ENCODE measurements at regions not wholly inside any gene's neighbourhood (a gene's known extent, or its start where the extent isn't known, plus 50 kb on each side); places are given as distances from the start of the nearest gene placed in this dataset.

DNA sequence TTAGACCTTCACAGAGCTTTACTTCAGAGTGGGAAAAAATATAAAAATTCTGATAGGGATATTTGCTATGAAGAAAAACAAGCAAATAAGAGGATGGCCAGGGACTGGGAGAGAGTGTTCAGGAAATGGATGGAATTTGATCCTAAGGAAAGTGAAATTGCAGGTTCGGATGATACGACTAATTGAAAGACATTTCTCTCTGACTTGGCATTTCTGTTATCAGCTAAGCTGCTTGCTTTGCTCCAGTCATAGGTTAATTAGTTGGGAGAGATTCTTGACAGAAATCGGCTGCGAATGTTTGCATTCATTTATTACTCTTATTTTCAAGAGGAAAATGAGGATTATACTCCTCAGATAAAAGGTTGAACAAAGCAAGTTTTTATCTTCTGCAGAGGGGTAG is 808.7 kb upstream of the NECTIN3 start (continued):
- TF ChIP-seq ZNF696 (CRISPR knock-in tag; conservative IDR thresholded peaks at IDR 0.05) (no peak), TCF7 (IDR thresholded peaks at IDR 0.05; ENCODE audit: borderline replicate concordance) (no peak)

- no peaks in the 10 kb centered on the region for H3K79me2 ChIP-seq (ENCODE audit: control insufficient read depth, insufficient read depth, low read length)
- in situ Hi-C loops (cut with MboI): no loop called here
- no peaks in the 10 kb centered on the region for H3K9me3 ChIP-seq (replicated peaks; ENCODE audit: control insufficient read depth, insufficient read depth, low read depth, low read length)
- ATAC-seq (no peak), DNase-seq (ENCODE audit: extremely low read depth in 1 of 4, low spot score in 3 of 4) (no peak), FAIRE-seq (no peak)
- H3K4me3 ChIP-seq: no peak overlapping the region
- no peaks in the 10 kb centered on the region for H3K4me1 ChIP-seq (replicated peaks in 1 of 2; ENCODE audit: control insufficient read depth in 2 of 2, insufficient read depth in 2 of 2, low read length in 2 of 2)
- CTCF ChIA-PET (ENCODE audit: low intra/inter-chr PET ratio): no interaction called here
- no peak overlapping the region for H3K27ac ChIP-seq (ENCODE audit: extremely low read depth, low read depth, low read length)
- no peaks in the 10 kb centered on the region for H3K9me1 ChIP-seq (ENCODE audit: control insufficient read depth, insufficient read depth, low read length)
- no peak for TF ChIP-seq NFE2 (IDR thresholded peaks at IDR 0.05; ENCODE audit: low read depth)
- TF ChIP-seq CHD1 (IDR thresholded peaks at IDR 0.05; ENCODE audit: low read length): no peak
- no peak overlapping the region for H2AFZ ChIP-seq (ENCODE audit: low read depth, low read length)
- BruUV-seq (replicated peaks): no TSS peak
- H3K36me3 ChIP-seq (ENCODE audit: control insufficient read depth, insufficient read depth, low read length): no peaks in the 10 kb centered on the region
- POLR2A ChIA-PET: no interaction called here
- no peaks in the 10 kb centered on the region for H4K20me1 ChIP-seq (replicated peaks; ENCODE audit: control insufficient read depth, insufficient read depth, low read length)
- 0% methylated on average over 1 of the region's 1 CpG for WGBS (ENCODE audit: insufficient coverage, low coverage, missing lambda C conversion rate)
- H3K9ac ChIP-seq (ENCODE audit: insufficient read depth in 1 of 2, low read depth in 2 of 2, low read length in 2 of 2): no peak overlapping the region
- no peaks in the 10 kb centered on the region for H3K27me3 ChIP-seq (ENCODE audit: control insufficient read depth in 2 of 2, insufficient read depth in 2 of 2, low read length in 2 of 2)
- intact Hi-C loops (cut with micrococcal nuclease): no loop called here
- no peak overlapping the region for H3K4me2 ChIP-seq (ENCODE audit: insufficient read depth, low read length)
Measured at GRCh38 chr3:110265302-110265701, 806.3 kb upstream of the NECTIN3 start.

DNA sequence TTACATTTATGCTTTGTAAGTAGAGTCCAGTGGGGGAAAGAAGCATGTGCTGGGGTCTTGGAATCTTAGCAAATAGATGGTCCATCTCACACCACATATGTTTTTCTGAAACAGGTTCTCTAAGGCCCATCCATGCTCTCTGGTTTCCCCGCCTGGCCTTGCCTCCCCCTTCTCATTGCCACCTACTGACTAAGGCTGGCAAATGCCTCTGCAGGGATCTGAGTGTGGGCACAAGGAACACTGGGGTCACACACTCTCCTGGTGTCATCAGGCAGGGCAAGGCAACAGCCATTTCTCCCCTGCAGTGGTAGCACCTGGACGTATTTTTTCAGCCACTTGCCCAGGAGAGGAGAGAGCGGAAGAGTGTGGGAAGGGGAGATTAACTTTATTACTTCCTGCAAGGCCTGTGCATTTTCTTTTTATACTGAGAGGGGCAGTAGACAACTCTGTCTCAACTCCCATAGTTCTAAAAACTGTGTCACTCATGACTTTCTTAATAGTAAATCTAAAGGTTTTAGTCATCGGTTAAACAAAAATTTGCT is 804.2 kb upstream of the NECTIN3 start:
- Histone ChIP-seq H2AFZ (ENCODE audit: low read depth, low read length) (no peak overlapping the region), H3K9me1 (ENCODE audit: control insufficient read depth, insufficient read depth, low read length) (no peaks in the 10 kb centered on the region), H4K20me1 (replicated peaks; ENCODE audit: control insufficient read depth, insufficient read depth, low read length) (no peaks in the 10 kb centered on the region), H3K4me2 (ENCODE audit: insufficient read depth, low read length) (no peak overlapping the region), H3K9ac (ENCODE audit: insufficient read depth in 1 of 2, low read depth in 2 of 2, low read length in 2 of 2) (no peak overlapping the region), H3K27me3 (ENCODE audit: control insufficient read depth in 2 of 2, insufficient read depth in 2 of 2, low read length in 2 of 2) (no peaks in the 10 kb centered on the region), H3K4me3 (no peak overlapping the region), H3K4me1 (replicated peaks in 1 of 2; ENCODE audit: control insufficient read depth in 2 of 2, insufficient read depth in 2 of 2, low read length in 2 of 2) (no peaks in the 10 kb centered on the region), H3K79me2 (ENCODE audit: control insufficient read depth, insufficient read depth, low read length) (no peaks in the 10 kb centered on the region), H3K36me3 (ENCODE audit: control insufficient read depth, insufficient read depth, low read length) (no peaks in the 10 kb centered on the region), H3K9me3 (replicated peaks; ENCODE audit: control insufficient read depth, insufficient read depth, low read depth, low read length) (no peaks in the 10 kb centered on the region), H3K27ac (ENCODE audit: extremely low read depth, low read depth, low read length) (no peak overlapping the region)
- CTCF ChIA-PET (ENCODE audit: low intra/inter-chr PET ratio): no interaction called here
- FAIRE-seq (no peak), ATAC-seq (no peak), DNase-seq (ENCODE audit: extremely low read depth in 1 of 4, low spot score in 3 of 4) (no peak)
- intact Hi-C loops (cut with micrococcal nuclease) (no loop called here), in situ Hi-C loops (cut with MboI) (no loop called here)
- TF ChIP-seq NR2C2 (CRISPR knock-in tag; IDR thresholded peaks at IDR 0.05) (no peak), NR2C2 (tag; IDR thresholded peaks at IDR 0.05) (no peak), HLTF (IDR thresholded peaks at IDR 0.05) (no peak), U2AF1 (optimal IDR thresholded peaks at IDR 0.05; ENCODE audit: low read depth, low read length) (no peak), ATF7 (IDR thresholded peaks at IDR 0.05) (no peak), HMGN3 (IDR thresholded peaks at IDR 0.05; ENCODE audit: borderline replicate concordance, extremely low read depth, insufficient read length, low read depth, low read length) (no peak), PTBP1 (IDR thresholded peaks at IDR 0.05; ENCODE audit: low read depth, low read length) (no peak), ZNF436 (CRISPR knock-in tag; IDR thresholded peaks at IDR 0.05) (no peak), CXXC5 (CRISPR knock-in tag; IDR thresholded peaks at IDR 0.05) (no peak), DLX4 (CRISPR knock-in tag; IDR thresholded peaks at IDR 0.05) (no peak), SRSF9 (IDR thresholded peaks at IDR 0.05; ENCODE audit: borderline replicate concordance, low read depth, low read length) (no peak), EZH2 (IDR thresholded peaks at IDR 0.05; ENCODE audit: borderline replicate concordance, low read depth, low read length) (no peak)
- no TSS peak for BruUV-seq (replicated peaks)
- 0% methylated on average over 4 of the region's 4 CpGs for WGBS (ENCODE audit: insufficient coverage, low coverage, missing lambda C conversion rate)
- POLR2A ChIA-PET: no interaction called here

Data from K562 (cell line).